HG03045 (cell line): ENCODE measurements at regions not wholly inside any gene's neighbourhood (a gene's known extent, or its start where the extent isn't known, plus 50 kb on each side); places are given as distances from the start of the nearest gene placed in this dataset.

Experiments used
- ATAC-seq: cut with Tn5 transposase; IDR thresholded peaks from one replicate; pipeline ENCODE4 v1.9.1; 2021; ENCODE audit warnings: mild to moderate bottlenecking, moderate library complexity; ENCODE audit not compliant: unreplicated experiment

GRCh38 chr3:72109327-72110259, 324.6 kb upstream of the PROK2 start:
- ATAC-seq = no peak

GRCh38 chr3:72105306-72105705, 320.4 kb upstream of the PROK2 start:
- ATAC-seq = no peak

DNA sequence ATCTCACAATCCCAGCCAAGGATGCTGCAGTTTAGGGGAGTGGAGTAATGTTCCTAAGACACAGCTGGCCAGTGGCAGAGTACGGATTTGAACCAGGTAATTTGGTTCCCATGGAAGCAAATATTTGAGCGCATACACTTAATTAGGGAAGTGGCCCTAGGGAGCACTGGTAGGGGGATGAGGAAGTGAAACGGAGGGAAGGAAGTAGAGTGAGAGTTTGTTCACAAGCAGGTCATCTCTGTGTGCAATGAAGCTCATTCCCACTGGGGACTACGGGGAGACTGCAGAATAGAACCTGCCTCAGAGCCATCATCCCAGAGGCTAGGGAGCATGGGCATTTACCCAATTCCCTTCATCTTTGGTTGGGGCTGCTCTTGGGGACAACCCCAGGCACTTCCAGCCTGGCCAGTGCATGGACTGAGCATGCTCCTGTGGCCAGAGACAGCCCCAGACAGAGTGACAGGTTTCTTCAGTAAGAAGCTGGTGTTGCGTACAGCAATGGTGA, 317.2 kb upstream of the PROK2 start:
- ATAC-seq = no peak

DNA sequence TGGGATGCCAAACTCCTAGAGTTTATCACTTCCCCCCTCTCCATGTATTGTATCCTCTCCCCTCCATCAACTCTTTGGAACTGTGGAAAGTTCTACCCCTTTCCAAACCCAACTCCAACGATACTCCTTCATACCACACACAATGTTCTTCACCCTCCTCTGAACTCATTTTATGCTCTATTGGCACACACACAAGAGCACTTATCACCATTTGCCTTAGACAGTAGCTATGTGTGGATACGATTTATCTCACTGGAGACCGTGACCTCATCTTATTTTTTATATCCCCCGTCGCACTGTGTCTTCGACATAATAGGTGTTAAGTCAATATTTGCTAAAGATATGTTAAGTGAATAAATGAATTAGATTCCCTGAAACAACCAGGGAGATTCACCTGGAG, 316.5 kb upstream of the PROK2 start:
- ATAC-seq = no peak

DNA sequence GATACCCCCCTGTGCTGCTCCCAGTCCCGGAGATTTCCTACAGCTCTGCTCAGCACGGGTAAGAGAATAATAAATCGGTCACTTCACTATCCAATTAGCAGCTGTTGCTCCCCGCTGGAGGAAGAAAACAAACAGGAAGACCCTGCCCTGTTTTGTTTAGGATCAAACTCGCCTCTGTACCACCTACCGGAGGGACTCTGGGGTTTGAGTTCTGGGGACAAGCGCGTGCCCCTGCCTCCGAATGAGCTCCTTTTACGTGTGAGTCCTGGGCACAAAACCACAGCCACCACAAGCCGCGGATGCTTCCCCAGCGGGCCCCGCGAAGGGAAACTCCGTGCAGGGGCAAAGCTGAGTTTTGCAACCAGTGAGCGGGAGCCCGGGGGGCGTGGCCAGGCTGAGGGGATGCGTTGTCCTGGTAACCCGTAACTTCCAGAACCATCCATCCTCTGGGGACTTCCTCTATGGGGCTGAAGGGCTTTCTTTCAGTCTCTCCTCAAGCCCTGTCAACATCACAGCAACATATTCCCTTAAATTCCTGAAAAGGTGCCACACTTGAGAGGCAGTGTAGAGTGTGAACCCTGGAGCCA, 315.7 kb upstream of the PROK2 start:
- peak; percentile 73 for ATAC-seq

DNA sequence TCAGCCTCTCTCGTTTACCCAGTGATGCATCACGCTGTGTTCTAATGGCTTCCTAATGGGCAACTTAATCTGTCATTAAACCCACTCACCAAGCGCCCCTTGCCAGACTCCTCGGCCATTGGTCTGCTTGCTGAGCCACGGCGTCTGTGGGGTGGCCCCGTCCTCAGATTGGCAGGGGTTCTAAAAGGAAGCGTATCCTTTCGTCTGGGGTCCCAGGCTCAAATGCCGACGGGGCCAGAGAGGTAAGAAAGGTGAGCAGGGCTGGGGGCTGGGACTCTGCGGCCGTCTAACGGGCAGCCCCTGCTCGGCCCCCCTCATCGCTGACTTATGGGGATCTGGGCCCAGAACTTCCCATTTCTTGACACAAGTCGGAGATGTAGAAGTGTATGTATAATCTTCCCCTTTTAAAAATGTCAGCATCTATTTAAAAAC, 315.1 kb upstream of the PROK2 start:
- ATAC-seq = no peak

- ATAC-seq = no peak
Observed at GRCh38 chr3:72099326-72100079, 314.6 kb upstream of the PROK2 start.

DNA sequence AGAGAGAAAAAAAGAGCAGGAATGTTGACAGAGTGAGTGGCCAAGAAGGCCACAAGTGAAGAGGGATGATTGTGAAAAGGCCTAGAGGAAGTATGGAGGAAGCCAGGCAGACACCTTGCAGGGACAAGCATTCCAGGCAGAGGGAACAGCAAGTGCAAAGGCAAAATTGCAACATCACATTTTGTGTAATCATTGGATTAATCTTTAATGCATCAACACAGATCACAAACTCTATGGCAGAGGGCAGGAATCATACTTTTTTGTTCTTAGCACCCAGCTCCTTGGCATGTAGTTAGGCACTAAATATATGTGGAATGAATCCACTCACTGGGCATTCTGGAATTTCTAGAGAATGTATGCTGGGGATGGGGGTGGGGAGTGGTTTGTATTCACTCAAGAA, 312.1 kb upstream of the PROK2 start:
- no peak for ATAC-seq

DNA sequence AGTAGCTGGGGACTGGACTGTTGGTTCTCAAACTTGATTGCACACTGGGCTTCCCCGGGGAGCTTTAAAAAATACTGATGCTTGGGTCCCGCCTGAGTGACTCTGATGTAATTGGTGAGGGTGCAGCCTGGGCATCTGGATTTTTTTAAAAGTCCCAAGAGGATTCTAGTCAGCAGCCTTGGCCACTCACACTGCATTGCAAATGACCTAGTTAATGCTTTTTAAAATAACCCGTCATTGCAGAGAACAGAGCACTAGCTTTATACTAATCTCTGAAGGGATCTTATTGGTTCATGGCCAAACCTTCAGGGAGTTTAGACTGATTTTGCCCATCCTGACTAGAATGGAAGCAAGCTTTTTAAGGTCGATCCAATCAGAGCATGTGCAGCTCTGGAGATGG, 310.6 kb upstream of the PROK2 start:
- ATAC-seq = no peak

DNA sequence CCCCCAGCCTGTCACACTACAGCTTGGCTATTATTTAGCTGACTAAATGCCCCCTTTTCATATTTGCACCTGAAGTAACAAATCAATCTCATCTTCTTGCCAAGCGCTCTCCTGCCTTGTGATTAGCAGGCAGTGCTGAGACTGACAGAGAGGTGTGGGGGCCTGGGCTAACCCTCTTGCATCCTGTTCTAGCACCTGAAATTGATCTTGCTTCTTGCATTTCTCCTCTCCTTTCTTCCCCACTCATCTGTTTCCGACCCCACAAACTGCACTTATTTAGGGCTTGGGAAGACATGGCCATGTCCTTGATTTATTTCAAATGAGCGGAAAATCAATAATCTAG, 309.0 kb upstream of the PROK2 start:
- no peak for ATAC-seq

DNA sequence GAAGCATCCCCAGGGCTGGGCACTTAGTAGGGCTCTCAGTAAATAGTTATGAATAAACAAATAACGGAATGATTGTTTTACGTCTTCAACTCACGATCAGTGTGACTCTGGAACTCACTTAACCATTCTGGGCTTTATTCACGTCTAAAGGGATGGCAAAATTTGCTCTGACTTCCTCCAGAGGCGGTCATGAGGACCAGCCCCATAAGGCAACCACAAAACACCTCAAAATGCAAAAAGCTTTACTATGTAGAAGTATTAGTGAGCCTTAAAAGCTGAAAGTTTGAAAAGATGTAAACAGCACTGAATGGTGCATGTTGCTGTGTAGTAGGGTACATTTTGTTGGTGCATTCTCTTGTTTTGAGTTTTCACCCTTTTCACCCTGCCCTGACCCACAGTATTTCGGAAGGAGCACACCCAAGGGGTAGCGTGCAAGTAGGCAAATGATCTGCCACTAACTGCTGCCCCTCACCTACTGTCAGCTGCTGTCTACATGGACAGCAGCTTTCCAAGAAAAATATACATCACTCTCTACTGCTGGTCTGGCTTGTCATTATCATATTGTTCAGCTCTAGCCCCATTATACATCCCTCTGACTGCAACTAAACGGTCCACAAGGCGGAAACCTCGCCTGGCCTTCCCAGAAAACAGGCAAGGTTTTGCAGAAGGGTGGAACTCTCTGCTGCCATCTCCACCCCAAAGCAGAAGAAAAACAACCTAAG, 308.5 kb upstream of the PROK2 start:
- no peak for ATAC-seq

- ATAC-seq = no peak
Observed at GRCh38 chr3:72092778-72093177, 307.8 kb upstream of the PROK2 start.

DNA sequence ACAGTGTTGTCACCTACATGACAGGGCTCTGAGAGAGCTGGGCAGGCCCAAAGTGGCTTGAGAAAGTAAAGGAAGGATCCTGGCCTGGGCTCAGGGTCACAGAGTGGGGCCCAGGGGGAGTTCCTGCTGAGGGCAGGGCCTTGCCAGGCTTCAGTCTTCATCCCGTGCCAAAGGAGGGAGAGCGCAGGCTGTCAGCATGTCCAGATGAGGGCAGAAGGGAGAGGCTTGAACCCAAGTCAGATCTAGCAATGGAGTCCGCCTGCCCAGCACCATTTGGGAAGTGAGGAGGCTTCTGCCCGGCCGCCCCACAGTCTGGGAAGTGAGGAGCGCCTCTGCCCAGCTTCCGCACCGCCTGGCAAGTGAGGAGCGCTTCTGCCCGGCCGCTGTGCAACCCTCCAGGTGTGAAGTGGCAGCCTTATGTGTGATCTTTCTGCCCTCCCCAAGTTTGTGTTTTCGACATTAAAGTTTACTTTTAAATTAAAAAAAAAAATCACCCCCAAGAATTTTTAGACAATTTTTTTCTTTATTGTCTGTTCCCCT, 303.6 kb upstream of the PROK2 start:
- ATAC-seq = no peak

DNA sequence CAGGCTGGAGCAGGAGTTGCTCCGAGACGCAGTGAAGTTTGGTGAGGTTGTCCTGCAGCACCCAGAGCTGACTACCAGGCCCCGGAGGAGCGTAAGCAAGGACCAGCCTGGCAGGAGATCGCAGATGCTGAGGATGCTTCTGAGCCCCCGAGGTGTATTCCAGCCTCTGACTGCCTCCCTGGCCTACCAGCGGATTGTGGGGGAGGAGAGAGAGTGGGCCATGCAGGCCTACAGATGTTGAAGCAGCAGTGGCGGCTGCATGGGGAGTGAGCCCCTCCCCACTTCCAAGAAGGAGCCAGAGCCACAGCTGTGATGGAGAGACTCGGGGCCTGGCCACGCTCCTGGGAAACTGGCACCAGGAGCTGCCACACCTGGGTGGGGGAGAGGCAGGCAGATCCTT, 302.5 kb upstream of the PROK2 start:
- no peak for ATAC-seq

GRCh38 chr3:72086743-72087087, 301.8 kb upstream of the PROK2 start:
- ATAC-seq = no peak

GRCh38 chr3:72086042-72086742, 301.2 kb upstream of the PROK2 start:
- no peak for ATAC-seq

DNA sequence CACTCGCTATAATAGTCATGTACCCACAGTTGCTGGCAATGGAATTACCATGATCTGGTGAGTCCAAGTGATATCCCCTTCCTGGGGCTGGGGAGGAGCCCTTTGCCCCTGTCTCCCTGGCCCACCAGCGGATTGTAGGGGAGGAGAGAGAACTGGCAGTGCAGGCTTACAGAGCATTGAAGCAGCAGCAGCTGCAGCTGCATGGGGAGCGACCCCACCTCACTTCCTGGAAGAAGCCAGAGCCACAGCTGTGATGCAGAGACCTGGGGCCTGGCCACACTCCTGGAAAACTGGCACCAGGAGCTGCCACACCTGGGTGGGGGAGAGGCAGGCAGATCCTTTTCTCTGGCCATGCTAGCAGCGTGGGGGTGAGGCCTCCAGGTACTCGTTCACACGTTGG, 300.1 kb upstream of the PROK2 start:
- ATAC-seq = no peak

GRCh38 chr3:72082776-72083462, 298.0 kb upstream of the PROK2 start:
- ATAC-seq = no peak

GRCh38 chr3:72082186-72082715, 297.3 kb upstream of the PROK2 start:
- peak; percentile 40 for ATAC-seq
